Loucy (cell line): ENCODE measurements at regions not wholly inside any gene's neighbourhood (a gene's known extent, or its start where the extent isn't known, plus 50 kb on each side); places are given as distances from the start of the nearest gene placed in this dataset.

Experiments used
- EZH2phosphoT487 ChIP-seq: fragments of 200-600 bp; IDR thresholded peaks from 2 replicates; pipeline ENCODE4 v1.6.1; 2018; ENCODE audit warnings: antibody characterized with exemption, mild to moderate bottlenecking, moderate library complexity, borderline replicate concordance
- TF ChIP-seq, protein P1 (sequence below): fragments of 200-600 bp; sonication (generic); conservative IDR thresholded peaks from 2 replicates; pipeline ENCODE4 v1.5.1; 2014; ENCODE audit warnings: mild to moderate bottlenecking, antibody characterized with exemption, low read length

DNA sequence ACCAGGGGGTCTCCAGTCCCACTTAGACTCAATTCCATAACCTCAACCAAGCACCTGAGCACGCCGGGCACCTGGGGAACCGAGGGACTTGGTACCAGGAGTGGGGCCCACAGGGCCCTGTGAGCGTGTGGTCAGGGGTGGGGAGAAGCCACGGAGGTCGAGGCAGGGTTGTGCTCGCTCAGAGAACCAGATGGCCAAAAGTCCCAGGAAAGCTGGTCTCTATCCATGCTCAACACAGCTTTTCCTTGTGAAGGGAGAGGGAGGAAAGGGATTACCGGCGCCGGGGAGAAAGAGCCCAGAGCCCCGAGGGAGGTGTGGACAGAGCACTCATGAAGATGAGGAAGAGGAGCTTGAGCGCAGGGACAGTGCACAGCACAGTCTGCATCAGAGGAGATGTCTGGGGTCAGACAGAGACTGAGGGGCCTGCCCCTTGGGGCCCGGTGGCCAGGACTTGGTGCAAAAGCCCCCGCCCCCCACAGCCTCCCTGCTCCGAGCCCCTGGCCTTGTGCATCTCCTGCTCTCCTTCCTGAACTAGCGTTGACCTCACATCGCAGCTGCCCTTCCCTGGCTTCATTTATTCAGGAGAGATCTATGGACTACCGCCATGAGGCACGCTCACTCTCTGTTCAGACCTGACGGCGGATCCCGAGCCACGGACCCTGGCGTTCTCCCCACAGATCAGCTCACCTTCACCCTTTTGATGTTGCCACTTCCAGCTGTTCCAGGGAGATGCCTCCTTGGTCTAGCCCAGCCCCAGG lies 355.4 kb upstream of the TNRC6C start:
- TF ChIP-seq, protein P1, sequence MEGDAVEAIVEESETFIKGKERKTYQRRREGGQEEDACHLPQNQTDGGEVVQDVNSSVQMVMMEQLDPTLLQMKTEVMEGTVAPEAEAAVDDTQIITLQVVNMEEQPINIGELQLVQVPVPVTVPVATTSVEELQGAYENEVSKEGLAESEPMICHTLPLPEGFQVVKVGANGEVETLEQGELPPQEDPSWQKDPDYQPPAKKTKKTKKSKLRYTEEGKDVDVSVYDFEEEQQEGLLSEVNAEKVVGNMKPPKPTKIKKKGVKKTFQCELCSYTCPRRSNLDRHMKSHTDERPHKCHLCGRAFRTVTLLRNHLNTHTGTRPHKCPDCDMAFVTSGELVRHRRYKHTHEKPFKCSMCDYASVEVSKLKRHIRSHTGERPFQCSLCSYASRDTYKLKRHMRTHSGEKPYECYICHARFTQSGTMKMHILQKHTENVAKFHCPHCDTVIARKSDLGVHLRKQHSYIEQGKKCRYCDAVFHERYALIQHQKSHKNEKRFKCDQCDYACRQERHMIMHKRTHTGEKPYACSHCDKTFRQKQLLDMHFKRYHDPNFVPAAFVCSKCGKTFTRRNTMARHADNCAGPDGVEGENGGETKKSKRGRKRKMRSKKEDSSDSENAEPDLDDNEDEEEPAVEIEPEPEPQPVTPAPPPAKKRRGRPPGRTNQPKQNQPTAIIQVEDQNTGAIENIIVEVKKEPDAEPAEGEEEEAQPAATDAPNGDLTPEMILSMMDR = no peak
- TF ChIP-seq EZH2phosphoT487 = no peak
